WTC11 (cell line): ENCODE measurements at regions not wholly inside any gene's neighbourhood (a gene's known extent, or its start where the extent isn't known, plus 50 kb on each side); places are given as distances from the start of the nearest gene placed in this dataset.

Experiments used
- ATAC-seq: fragments of 200-7000 bp; cut with Tn5 transposase; 2 replicates; pipeline ENCODE4 v1.10.0; 2021; ENCODE audit warnings: mild to moderate bottlenecking, moderate library complexity
- CTCF ChIA-PET: fragments of 300-600 bp; sonication (Branson Sonifier 250); formaldehyde crosslinking; loops from one replicate; lab custom pipeline; 2021; ENCODE audit warnings: antibody characterized with exemption; lab: Charles Lee
- POLR2A ChIA-PET: fragments of 350-600 bp; sonication (Branson Sonifier 250); formaldehyde crosslinking; loops from one replicate; lab custom pipeline; 2021; ENCODE audit warnings: antibody characterized with exemption; lab: Charles Lee
- DNase-seq: peaks from one replicate; pipeline ENCODE4 v3.0.0; 2021; ENCODE audit warnings: low spot score
- H3K27ac Mint-ChIP-seq: 2 replicates; pipeline ENCODE4 v1.8.0; 2021; ENCODE audit warnings: mixed read lengths
- H3K27me3 Mint-ChIP-seq: 2 replicates; pipeline ENCODE4 v1.8.0; 2021; ENCODE audit warnings: low read depth, mild to moderate bottlenecking, moderate library complexity, mixed read lengths
- H3K36me3 Mint-ChIP-seq: 2 replicates; pipeline ENCODE4 v1.8.0; 2021; ENCODE audit warnings: mixed read lengths
- H3K4me1 Mint-ChIP-seq: 2 replicates; pipeline ENCODE4 v1.8.0; 2022; ENCODE audit warnings: mixed read lengths
- H3K4me3 Mint-ChIP-seq: 2 replicates; pipeline ENCODE4 v1.8.0; 2021; ENCODE audit warnings: mild to moderate bottlenecking, moderate library complexity, mixed read lengths
- H3K9me3 Mint-ChIP-seq: 2 replicates; pipeline ENCODE4 v1.8.0; 2021; ENCODE audit warnings: mixed read lengths
- CREM ChIP-seq: sonication (generic); formaldehyde crosslinking; IDR thresholded peaks from 2 replicates; pipeline ENCODE4 v1.8.1; 2022; ENCODE audit warnings: mild to moderate bottlenecking, missing genetic modification reagents, moderate library complexity
- EMX1 ChIP-seq: fragments of 250-450 bp; sonication (Bioruptor Pico); IDR thresholded peaks from 2 replicates; pipeline ENCODE4 v1.8.0; 2021; ENCODE audit warnings: mild to moderate bottlenecking
- FOXP1 ChIP-seq: sonication (generic); formaldehyde crosslinking; IDR thresholded peaks from 2 replicates; pipeline ENCODE4 v1.8.0; 2022; ENCODE audit warnings: missing genetic modification reagents, mild to moderate bottlenecking, moderate library complexity, borderline replicate concordance
- GTF2I ChIP-seq: fragments of 250-450 bp; sonication (Bioruptor Pico); conservative IDR thresholded peaks from 2 replicates; pipeline ENCODE4 v1.4.0; 2021; ENCODE audit warnings: mild to moderate bottlenecking
- JAZF1 ChIP-seq: fragments of 250-450 bp; sonication (Bioruptor Pico); IDR thresholded peaks from 2 replicates; pipeline ENCODE4 v1.9.0; 2021; ENCODE audit warnings: moderate library complexity, mild to moderate bottlenecking, inconsistent platforms
- JUN ChIP-seq: sonication (generic); formaldehyde crosslinking; IDR thresholded peaks from 2 replicates; pipeline ENCODE4 v1.8.0; 2023; ENCODE audit warnings: mild to moderate bottlenecking, missing genetic modification reagents
- NFATC4 ChIP-seq: fragments of 250-450 bp; sonication (Bioruptor Pico); IDR thresholded peaks from 2 replicates; pipeline ENCODE4 v1.9.0; 2021; ENCODE audit warnings: mild to moderate bottlenecking
- PRRX2 ChIP-seq: fragments of 250-450 bp; sonication (Bioruptor Pico); IDR thresholded peaks from 2 replicates; pipeline ENCODE4 v1.8.0; 2021; ENCODE audit warnings: mild to moderate bottlenecking
- RORB ChIP-seq: fragments of 250-450 bp; sonication (Bioruptor Pico); IDR thresholded peaks from 2 replicates; pipeline ENCODE4 v1.9.0; 2021; ENCODE audit warnings: mild to moderate bottlenecking
- SMAD3 ChIP-seq: sonication (generic); formaldehyde crosslinking; IDR thresholded peaks from 2 replicates; pipeline ENCODE4 v1.8.0; 2022; ENCODE audit warnings: missing genetic modification reagents, mild to moderate bottlenecking, borderline replicate concordance
- TEAD4 ChIP-seq: sonication (generic); formaldehyde crosslinking; IDR thresholded peaks from 2 replicates; pipeline ENCODE4 v1.8.0; 2022; ENCODE audit warnings: mild to moderate bottlenecking, missing genetic modification reagents
- ZBTB21 ChIP-seq: sonication (generic); formaldehyde crosslinking; IDR thresholded peaks from 2 replicates; pipeline ENCODE4 v1.8.1; 2023; ENCODE audit warnings: mild to moderate bottlenecking, missing genetic modification reagents, borderline replicate concordance
- ZNF396 ChIP-seq: fragments of 250-450 bp; sonication (Bioruptor Pico); IDR thresholded peaks from 2 replicates; pipeline ENCODE4 v1.8.0; 2021; ENCODE audit warnings: mild to moderate bottlenecking, moderate library complexity, borderline replicate concordance
- ZNF416 ChIP-seq: fragments of 250-450 bp; sonication (Bioruptor Pico); IDR thresholded peaks from 2 replicates; pipeline ENCODE4 v1.9.0; 2021; ENCODE audit warnings: mild to moderate bottlenecking, inconsistent platforms
- TF ChIP-seq, protein P1 (sequence below): fragments of 250-450 bp; sonication (Bioruptor Pico); IDR thresholded peaks from 2 replicates; pipeline ENCODE4 v2.1.2; 2022; ENCODE audit warnings: mild to moderate bottlenecking, moderate library complexity
- TF ChIP-seq, protein P2 (sequence below): sonication (generic); formaldehyde crosslinking; IDR thresholded peaks from 2 replicates; pipeline ENCODE4 v1.8.0; 2022; ENCODE audit warnings: mild to moderate bottlenecking, missing genetic modification reagents
- TF ChIP-seq, protein P3 (sequence below): sonication (generic); formaldehyde crosslinking; IDR thresholded peaks from 2 replicates; pipeline ENCODE4 v1.8.1; 2022; ENCODE audit warnings: mild to moderate bottlenecking, missing genetic modification reagents, moderate library complexity, borderline replicate concordance
- TF ChIP-seq, protein P4 (sequence below): sonication (generic); formaldehyde crosslinking; IDR thresholded peaks from 2 replicates; pipeline ENCODE4 v1.8.1; 2022; ENCODE audit warnings: mild to moderate bottlenecking, moderate library complexity, missing genetic modification reagents
- TF ChIP-seq, protein P5 (sequence below): sonication (generic); formaldehyde crosslinking; IDR thresholded peaks from 2 replicates; pipeline ENCODE4 v1.8.0; 2023; ENCODE audit warnings: missing genetic modification reagents
- TF ChIP-seq, protein P6 (sequence below): sonication (generic); formaldehyde crosslinking; IDR thresholded peaks from 2 replicates; pipeline ENCODE4 v1.8.1; 2023; ENCODE audit warnings: mild to moderate bottlenecking, missing genetic modification reagents, moderate library complexity
- TF ChIP-seq, protein P7 (sequence below): sonication (generic); formaldehyde crosslinking; IDR thresholded peaks from 2 replicates; pipeline ENCODE4 v1.8.1; 2023; ENCODE audit warnings: mild to moderate bottlenecking, missing genetic modification reagents

DNA sequence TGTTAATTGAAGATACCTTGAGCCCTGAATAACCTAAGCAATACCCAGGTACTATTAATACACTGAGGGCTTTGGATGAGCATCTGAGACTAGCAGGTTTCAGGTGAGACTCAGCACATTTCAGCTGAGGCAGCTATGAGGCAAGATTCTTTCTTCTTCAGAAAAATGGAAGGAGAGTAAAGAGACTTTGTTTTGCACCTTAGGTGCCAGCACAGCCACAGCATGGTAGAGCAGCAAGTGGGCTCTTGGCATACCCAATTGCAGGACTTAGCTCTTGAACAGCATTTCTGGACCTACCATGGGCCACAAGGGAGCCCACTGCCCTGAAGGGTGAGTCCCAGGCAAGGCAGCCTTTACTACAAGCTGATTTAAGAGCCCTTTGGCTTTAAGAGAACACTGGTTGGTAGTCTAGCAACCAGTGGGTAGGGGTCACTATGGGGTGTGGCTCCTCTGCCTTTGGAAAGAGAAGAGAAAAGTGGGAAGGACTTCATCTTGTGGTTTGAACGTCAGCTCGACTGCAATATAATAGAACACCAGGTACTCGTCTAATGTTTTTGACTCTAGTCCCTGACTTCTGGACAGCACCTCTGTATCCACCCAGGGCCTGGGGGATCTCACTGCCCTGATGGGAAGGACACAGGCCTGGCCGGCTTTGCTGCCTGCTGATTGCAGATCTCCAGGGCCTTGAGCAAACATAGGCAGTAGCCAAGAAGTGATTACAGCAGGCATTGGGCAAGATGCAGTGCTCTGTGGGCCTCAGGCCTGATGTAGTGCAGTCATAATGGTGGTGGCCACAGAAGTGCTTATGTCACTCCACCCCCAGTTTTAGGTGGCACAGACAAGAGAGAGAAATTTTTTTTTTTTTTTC, 73.3 kb downstream of the GLYATL1 start:
- DNase-seq (no peak), ATAC-seq (no peak)
- Mint-ChIP-seq H3K36me3 (peaks cover 32% of the 10 kb centered on the region), H3K27ac (no peak overlapping the region), H3K4me3 (no peak overlapping the region), H3K9me3 (peaks cover 32% of the 10 kb centered on the region), H3K27me3 (no peaks in the 10 kb centered on the region; the same call in 1 of the 2 replicates)
- CTCF ChIA-PET = interaction anchor here (1.0 to 2.6 kb wide), 3 partner anchors 46 to 107 kb away, joined by 3 to 18 read pairs (median 5); no protein-coding TSS in a partner anchor
- TF ChIP-seq SMAD3 (CRISPR knock-in tag) (no peak), JAZF1 (CRISPR knock-in tag) (no peak), NFATC4 (no peak), CREM (no peak), ZNF396 (no peak), EMX1 (CRISPR knock-in tag) (no peak), PRRX2 (no peak), ZNF416 (CRISPR knock-in tag) (no peak), JUN (CRISPR knock-in tag) (no peak), RORB (CRISPR knock-in tag) (no peak)
- TF ChIP-seq, protein P1, sequence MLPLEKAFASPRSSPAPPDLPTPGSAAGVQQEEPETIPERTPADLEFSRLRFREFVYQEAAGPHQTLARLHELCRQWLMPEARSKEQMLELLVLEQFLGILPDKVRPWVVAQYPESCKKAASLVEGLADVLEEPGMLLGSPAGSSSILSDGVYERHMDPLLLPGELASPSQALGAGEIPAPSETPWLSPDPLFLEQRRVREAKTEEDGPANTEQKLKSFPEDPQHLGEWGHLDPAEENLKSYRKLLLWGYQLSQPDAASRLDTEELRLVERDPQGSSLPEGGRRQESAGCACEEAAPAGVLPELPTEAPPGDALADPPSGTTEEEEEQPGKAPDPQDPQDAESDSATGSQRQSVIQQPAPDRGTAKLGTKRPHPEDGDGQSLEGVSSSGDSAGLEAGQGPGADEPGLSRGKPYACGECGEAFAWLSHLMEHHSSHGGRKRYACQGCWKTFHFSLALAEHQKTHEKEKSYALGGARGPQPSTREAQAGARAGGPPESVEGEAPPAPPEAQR (CRISPR knock-in tag) = no peak
- TF ChIP-seq, protein P2, sequence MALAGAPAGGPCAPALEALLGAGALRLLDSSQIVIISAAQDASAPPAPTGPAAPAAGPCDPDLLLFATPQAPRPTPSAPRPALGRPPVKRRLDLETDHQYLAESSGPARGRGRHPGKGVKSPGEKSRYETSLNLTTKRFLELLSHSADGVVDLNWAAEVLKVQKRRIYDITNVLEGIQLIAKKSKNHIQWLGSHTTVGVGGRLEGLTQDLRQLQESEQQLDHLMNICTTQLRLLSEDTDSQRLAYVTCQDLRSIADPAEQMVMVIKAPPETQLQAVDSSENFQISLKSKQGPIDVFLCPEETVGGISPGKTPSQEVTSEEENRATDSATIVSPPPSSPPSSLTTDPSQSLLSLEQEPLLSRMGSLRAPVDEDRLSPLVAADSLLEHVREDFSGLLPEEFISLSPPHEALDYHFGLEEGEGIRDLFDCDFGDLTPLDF (CRISPR knock-in tag) = no peak
- TF ChIP-seq, protein P3, sequence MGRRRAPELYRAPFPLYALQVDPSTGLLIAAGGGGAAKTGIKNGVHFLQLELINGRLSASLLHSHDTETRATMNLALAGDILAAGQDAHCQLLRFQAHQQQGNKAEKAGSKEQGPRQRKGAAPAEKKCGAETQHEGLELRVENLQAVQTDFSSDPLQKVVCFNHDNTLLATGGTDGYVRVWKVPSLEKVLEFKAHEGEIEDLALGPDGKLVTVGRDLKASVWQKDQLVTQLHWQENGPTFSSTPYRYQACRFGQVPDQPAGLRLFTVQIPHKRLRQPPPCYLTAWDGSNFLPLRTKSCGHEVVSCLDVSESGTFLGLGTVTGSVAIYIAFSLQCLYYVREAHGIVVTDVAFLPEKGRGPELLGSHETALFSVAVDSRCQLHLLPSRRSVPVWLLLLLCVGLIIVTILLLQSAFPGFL (CRISPR knock-in tag) = no peak
- TF ChIP-seq, protein P4, sequence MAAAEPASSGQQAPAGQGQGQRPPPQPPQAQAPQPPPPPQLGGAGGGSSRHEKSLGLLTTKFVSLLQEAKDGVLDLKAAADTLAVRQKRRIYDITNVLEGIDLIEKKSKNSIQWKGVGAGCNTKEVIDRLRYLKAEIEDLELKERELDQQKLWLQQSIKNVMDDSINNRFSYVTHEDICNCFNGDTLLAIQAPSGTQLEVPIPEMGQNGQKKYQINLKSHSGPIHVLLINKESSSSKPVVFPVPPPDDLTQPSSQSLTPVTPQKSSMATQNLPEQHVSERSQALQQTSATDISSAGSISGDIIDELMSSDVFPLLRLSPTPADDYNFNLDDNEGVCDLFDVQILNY = no peak
- TF ChIP-seq, protein P5, sequence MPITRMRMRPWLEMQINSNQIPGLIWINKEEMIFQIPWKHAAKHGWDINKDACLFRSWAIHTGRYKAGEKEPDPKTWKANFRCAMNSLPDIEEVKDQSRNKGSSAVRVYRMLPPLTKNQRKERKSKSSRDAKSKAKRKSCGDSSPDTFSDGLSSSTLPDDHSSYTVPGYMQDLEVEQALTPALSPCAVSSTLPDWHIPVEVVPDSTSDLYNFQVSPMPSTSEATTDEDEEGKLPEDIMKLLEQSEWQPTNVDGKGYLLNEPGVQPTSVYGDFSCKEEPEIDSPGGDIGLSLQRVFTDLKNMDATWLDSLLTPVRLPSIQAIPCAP (CRISPR knock-in tag) = no peak
- TF ChIP-seq, all 79 proteins: peak for 0
- POLR2A ChIA-PET = no interaction called here
- peaks cover 23% of the 10 kb centered on the region for H3K4me1 Mint-ChIP-seq

DNA sequence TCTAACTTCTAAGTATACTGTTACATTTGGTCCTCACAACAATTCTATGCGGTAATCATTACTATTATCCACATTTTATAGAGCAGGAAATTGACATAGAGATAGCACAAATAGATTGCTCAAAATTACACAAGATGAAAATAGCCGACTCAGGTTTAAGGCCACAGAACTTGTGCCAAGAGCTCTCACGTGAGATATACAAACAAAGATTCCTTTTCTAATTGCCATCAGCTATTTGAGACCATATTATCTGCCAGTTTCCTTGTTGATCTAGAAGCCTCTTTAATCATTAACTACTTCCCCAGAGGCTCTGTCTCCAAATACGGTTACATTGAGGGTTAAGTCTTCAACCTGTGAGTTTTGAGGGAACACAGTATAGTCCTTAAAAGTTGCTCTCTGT, 61.0 kb upstream of the GLYATL1B start:
- ChIA-PET POLR2A (no interaction called here), CTCF (interaction anchor here (0.7 kb wide), 1 partner anchor 110 kb away, joined by 3 read pairs; no protein-coding TSS in a partner anchor)
- DNase-seq = no peak
- no peak for ATAC-seq
- H3K36me3 Mint-ChIP-seq = no peaks in the 10 kb centered on the region
- TF ChIP-seq, protein P6, sequence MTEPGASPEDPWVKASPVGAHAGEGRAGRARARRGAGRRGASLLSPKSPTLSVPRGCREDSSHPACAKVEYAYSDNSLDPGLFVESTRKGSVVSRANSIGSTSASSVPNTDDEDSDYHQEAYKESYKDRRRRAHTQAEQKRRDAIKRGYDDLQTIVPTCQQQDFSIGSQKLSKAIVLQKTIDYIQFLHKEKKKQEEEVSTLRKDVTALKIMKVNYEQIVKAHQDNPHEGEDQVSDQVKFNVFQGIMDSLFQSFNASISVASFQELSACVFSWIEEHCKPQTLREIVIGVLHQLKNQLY (CRISPR knock-in tag) = no peak
- H3K4me3 Mint-ChIP-seq = no peak overlapping the region
- H3K27ac Mint-ChIP-seq = no peak overlapping the region
- H3K27me3 Mint-ChIP-seq = no peaks in the 10 kb centered on the region
- H3K9me3 Mint-ChIP-seq = no peaks in the 10 kb centered on the region
- peaks cover 15% of the 10 kb centered on the region for H3K4me1 Mint-ChIP-seq

DNA sequence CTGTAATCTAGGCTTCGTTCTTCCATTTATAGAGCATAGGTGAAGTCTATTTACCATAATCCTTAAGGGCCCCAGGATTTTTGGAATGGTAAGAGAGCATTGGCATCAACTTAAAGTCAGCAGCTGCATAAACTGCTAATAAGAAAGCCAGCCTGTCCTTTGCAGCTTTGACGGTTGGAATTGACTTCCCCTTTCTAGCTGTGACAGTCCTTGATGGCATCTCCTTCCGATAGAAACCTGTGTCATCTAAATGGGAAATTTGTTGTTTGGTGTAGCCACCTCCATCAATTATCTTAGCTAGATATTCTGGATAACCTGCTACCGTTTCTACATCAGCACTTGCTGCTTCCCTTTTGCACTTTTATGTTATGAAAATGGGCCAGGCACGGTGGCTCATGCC, 58.0 kb upstream of the GLYATL1B start:
- H3K36me3 Mint-ChIP-seq = no peaks in the 10 kb centered on the region
- TF ChIP-seq, protein P5 (CRISPR knock-in tag) = no peak
- TF ChIP-seq FOXP1 (CRISPR knock-in tag) = no peak
- TF ChIP-seq GTF2I = no peak
- TF ChIP-seq ZBTB21 (CRISPR knock-in tag) = no peak
- no peak for TF ChIP-seq TEAD4 (CRISPR knock-in tag)
- TF ChIP-seq, protein P7, sequence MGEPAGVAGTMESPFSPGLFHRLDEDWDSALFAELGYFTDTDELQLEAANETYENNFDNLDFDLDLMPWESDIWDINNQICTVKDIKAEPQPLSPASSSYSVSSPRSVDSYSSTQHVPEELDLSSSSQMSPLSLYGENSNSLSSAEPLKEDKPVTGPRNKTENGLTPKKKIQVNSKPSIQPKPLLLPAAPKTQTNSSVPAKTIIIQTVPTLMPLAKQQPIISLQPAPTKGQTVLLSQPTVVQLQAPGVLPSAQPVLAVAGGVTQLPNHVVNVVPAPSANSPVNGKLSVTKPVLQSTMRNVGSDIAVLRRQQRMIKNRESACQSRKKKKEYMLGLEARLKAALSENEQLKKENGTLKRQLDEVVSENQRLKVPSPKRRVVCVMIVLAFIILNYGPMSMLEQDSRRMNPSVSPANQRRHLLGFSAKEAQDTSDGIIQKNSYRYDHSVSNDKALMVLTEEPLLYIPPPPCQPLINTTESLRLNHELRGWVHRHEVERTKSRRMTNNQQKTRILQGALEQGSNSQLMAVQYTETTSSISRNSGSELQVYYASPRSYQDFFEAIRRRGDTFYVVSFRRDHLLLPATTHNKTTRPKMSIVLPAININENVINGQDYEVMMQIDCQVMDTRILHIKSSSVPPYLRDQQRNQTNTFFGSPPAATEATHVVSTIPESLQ (CRISPR knock-in tag) = no peak

More for the DNA sequence above, 58.0 kb upstream of the GLYATL1B start:
- no peak overlapping the region for H3K27ac Mint-ChIP-seq
- H3K4me1 Mint-ChIP-seq = peaks cover 15% of the 10 kb centered on the region
- no peaks in the 10 kb centered on the region for H3K27me3 Mint-ChIP-seq
- ChIA-PET POLR2A (no interaction called here), CTCF (interaction anchor here (1.2 to 2.4 kb wide), 3 partner anchors 30 to 130 kb away, joined by 3 to 10 read pairs (median 4); no protein-coding TSS in a partner anchor)
- DNase-seq (no peak), ATAC-seq (no peak)
- H3K4me3 Mint-ChIP-seq = no peak overlapping the region
- H3K9me3 Mint-ChIP-seq = no peaks in the 10 kb centered on the region
